EH (cell line): ENCODE measurements at regions not wholly inside any gene's neighbourhood (a gene's known extent, or its start where the extent isn't known, plus 50 kb on each side); places are given as distances from the start of the nearest gene placed in this dataset.

Source experiments
- DNase-seq: peaks from one replicate; pipeline ENCODE4 v3.0.0-alpha.2; 2015; ENCODE audit warnings: low read depth

DNA sequence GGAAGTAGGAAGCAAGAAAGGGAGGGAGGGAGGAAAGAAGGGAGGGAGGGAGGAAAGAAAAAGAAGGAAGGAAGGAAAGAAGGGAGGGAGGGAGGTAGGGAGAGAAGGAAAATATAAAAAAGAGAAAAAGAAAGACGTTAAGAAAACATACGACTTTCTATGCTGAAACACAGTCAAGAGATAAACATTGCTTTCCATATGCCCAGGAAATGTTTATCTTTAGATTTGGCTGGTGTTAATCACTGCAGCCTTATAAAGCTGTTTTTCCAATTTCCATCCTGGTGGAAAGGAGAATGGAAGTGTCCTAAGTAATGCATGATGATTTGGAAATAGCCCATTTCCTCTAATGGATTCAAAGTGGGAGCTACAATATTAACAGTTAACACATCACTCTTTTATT, 524.3 kb downstream of the MTRR start:
- DNase-seq: no peak

DNA sequence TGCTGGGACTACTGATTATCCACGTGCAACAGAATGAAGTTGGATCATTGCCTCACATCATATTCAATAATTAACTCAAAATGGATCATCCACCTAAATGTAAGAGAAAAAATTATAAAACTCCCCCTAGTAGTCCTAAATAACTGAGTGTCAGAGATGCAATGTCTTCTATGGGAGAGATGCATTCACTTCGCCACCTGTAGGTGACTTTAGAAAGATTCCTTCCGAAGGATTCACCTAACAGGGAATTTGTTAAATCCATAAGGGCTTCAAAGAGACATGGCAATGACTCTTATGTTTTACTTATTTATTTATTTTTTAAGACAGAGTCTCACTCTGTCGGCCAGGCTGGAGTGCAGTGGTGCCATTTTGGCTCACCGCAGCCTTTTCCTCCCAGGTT, 526.0 kb downstream of the MTRR start:
- no peak for DNase-seq

DNA sequence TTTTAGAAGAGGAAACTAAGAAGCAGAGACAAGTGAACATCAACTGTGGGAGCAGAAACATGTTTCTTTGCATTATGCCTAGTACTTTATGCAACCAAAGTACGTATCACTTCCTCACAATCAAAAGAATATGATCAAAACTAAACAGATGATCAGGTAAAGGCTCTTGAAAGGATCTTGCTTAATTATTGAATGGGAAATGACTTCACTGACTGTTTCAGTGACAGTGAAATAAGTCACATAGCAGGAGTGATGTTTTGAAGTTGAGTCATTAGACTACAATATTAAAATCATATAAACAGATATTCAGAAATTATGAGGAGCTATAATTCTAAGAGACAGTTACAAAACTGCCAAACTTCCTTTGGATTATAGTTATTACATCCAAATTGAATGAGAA, 527.3 kb downstream of the MTRR start:
- no peak for DNase-seq

DNA sequence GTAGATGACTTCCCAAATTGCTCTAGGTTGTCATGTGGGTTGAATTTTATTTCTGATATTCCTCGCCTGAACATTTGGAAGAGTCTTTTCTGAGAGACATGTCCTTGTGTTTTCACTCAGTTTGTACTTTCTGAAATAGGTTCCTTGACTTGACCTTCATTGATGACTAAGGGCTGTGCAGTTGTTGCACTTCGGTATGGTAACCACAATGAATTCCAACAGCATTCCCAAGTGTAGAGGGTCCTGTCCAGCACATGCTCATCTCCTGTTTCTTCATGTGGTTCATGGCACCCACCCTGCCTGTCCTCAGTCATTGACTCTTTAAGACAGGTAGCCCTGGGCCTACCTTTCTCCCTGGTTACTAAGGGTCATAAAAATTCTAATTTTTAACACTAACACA, 527.8 kb downstream of the MTRR start:
- peak; percentile 1 for DNase-seq

DNA sequence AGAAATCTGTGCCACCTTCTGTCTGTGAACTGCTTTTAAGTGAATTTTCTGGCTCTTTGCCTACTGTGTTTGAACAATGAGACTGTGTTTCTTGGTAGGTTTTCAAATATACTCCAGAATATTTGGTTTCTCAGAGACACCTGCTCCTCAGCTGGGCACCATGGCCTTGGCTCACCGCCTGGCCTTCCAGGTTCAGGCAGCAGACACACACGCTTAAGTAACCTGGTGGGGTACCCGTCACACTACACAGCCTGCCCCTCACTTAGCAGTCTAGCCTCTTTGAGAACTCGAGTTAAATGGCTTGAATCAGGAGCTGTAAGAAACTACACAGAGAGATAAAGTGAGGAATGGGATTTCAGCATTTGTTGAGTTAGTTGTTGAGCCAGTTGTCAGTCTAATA, 530.5 kb downstream of the MTRR start:
- DNase-seq: no peak

DNA sequence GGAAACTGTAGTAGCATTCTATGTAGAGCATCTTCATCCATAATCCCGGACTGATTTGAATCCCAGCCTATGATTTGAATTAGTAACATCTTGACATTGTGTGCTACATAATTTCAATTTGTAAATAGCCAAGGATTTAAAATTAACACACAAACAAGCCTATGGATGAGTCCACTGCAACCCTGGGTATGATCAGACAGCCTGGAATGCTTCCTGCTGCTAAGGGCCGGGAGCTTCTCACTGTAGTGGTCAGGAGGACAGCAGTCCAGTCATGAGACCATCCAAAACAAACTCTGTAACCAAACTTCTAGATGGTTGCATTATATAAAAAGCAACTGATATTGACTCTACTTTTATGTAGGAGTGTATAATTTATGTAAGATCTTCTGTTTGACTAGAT, 539.3 kb downstream of the MTRR start:
- no peak for DNase-seq

DNA sequence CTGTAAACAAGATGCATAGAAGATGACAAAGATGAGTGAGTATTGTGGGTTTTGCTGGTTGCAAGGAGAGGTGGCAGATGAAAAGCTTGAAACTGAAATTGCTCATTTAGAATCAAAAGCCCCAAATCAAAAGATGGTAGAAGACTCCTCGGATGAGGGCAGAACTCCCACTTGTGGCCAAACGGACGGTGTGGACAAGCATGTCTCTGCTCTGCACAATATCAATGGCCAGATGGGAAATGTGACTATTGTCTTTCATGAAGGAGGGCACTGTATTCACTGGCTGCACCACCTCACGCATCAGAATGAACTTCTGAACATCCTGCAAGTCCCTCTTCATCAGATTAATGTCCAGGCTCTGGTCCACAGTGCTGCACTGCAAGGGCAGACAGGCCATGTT, 541.7 kb downstream of the MTRR start:
- DNase-seq: no peak

DNA sequence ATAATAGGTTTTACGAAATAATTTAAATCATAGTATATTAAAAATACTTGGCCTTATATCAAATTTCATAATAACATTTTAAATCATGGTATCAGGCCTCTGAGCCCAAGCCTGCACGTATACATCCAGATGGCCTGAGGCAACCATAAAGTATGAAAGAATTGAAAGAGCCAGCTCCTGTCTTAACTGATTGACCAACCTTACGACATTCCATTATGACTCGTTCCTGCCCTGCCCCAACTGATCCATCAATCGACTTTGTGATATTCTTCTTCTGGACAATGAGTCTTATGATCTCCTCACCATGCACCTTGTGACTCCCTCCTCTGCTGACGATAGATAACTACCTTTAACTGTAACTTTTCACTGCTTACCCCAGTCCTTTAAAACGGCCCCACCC, 545.0 kb downstream of the MTRR start:
- DNase-seq: no peak

DNA sequence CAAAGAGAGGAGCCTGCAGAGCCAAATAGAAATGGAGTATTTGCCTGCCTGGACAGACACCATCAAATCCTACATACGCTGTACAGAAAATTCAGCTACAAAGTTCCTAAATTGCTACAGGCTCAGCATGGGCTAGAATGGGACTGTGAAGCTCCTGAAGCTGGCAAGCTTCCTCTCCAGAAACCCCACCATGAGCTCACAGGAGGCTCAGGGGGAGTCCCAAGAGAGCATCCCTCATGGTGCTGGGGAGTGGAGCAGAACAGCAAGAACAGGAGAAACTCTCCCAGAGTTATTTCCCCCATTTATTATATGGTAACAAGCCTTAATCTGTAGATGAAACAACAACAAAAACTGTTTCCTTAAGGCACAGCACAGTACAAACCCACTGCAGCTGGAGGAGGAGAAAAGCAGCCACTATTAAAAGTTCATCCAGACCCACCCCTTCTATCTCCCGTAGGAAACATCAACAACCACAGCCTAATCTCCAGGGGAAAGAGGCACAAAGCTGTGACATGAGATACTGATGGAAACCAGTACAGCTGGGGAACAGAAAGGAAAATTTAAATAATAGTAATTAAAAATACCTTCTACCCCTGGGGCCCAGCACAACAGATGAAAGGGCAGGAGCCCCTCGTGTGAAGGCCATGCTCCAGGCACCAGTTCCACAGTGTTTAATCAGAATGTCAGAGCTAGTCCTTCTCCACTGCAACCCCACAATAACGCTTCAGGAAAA, 548.5 kb downstream of the MTRR start:
- no peak for DNase-seq

DNA sequence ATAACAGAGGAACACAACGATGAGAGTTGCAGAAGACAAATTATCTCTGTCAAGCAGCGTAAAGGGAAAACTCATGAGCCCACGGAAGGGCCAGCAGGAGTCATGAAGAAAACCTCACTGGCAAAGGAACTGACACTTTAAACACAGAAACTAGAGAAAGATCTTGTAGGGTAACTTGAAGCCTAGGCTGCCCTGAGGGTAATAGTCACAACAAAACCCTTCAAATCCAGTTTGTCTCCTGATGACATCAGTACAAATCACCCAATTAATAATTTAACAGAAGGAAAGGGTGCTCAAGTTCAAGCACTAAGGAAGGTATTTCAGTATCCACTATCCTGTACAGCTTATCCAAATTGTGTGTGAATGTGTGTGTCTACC, 549.1 kb downstream of the MTRR start:
- no peak for DNase-seq

DNA sequence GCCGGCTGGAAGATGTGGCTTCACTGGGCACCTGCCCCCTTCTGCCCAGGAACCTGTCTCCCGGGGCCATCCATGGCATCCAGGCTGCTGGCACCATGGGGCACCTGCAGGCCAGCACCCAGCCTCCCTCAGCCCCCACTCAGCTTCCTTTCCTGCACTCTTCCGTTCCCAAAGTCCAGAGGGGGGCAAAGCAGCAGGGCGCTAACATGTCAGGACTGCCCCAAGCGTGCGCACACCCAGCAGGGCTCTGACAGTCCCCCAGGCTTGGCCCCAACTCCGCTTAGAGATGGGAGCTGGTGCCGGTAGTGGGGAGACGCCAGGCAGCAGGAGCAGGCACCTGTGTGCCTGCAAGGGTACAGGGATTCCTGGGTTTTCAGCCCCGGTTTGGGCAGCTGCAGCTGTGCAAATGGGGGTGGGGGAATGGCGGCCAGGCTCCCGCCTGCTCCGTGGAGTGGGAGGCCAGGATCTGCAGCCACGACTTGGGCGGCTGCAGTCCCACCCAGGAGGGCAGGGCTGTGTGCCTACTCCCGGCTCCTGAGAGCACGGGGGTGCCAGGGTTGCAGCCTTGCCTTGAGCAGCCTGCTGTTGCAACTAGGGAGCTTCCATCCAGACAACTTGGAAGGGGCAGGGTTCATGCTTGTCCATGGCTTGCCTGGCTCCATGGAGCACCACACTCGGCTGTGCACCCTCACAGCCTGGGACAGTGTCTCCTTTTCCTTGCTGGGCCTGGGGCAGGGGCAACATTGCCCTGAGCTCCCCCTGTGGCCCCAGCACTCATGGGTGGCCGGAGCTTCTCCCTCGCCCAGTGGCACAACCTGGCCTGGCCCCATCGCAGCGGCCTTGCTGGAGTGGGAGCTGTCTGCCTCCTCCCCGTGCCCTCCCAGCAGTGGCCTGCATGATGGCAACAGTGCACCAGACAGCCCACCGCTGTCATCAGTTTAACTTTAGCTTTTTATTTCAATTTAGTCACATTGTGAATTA, 561.1 kb downstream of the MTRR start:
- DNase-seq: no peak

DNA sequence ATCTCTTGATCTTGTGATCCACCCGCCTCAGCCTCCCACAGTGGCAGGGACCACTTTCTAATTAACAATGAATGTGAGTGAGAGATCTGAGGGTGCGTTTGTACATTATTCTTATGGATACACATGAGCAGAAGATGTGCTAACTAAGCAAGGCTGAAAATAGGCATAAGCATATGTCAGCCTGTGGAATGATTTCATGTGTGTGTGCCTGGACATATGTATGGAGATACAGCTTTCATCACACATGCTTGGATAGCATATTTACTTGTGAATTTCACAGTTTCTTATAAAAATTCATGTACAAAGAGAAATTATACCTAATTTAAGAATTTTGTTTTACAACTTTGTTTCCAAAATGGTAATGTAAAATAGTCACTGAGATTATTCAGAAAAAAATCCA, 565.6 kb downstream of the MTRR start:
- DNase-seq: no peak

DNA sequence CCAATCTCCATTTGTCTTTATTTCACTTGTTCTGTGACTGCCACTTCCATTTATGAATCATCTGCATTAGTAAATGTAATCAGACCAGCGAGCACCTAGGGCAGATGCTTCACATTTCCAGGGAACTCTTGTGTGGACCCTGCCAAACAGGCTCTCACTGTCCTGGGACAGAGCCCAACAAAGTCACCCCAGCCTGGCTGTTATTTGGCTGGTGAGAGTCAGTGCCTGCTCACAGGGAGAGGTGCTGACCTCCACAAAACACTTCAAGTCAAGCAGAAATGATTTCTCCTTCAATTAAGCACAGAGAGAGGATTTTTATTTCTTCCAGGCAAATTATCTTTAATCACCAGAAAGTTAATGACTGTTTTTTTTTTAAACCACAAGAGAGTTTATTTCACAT, 568.0 kb downstream of the MTRR start:
- DNase-seq: no peak

DNA sequence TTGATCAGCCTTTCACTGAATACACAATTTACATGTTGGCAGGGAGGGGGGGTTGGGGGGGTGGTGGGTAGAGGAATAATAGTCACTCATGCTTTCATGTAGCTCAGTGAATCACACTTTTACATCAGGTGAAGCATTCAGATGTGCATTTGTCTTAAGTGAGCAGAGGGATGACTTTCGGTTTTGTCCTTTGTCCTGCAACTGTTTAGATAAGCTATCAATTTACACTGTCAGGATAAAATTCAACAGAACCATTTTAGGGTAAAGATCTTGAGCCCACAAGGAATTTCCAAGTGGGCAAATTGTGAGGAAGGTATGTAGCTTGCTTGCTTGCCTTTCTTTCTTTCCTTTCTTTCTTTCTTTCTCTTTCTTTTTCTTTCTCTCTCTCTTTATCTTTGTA, 576.2 kb downstream of the MTRR start:
- DNase-seq: no peak

DNA sequence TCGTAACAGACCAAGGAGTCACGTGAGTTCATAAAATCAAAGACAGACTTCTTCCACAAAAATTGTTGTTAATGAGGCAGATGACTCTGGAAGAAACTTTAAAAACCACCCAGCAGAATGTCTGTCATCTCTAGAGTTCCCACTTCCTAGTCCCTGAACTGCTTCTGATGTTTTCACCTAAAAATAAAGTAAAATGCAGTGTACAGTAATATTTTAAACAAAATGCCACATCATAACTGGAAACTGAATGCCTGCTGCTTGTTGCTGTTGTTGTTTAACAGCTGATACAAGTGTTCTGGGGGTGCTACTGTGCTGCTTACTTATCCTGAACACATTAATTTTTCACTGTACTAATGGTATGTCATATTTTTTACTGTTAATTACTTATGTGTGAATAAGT, 577.2 kb downstream of the MTRR start:
- no peak for DNase-seq

DNA sequence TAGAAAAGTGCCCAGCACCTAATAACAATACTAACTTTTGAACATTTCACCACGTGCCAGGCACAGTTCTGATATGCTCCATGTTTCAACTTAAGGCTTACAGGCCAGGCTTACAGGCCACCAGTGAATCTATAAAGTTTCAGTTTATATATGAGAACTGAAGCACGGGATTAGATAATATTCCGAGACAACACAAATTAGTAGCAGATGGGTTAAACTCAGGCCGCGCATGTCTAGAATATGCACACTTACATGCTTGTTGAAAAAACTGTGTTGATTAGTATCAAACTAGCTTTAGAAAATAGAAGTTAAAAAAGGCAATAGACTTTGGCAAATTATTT, 587.9 kb downstream of the MTRR start:
- DNase-seq: peak; percentile 64

DNA sequence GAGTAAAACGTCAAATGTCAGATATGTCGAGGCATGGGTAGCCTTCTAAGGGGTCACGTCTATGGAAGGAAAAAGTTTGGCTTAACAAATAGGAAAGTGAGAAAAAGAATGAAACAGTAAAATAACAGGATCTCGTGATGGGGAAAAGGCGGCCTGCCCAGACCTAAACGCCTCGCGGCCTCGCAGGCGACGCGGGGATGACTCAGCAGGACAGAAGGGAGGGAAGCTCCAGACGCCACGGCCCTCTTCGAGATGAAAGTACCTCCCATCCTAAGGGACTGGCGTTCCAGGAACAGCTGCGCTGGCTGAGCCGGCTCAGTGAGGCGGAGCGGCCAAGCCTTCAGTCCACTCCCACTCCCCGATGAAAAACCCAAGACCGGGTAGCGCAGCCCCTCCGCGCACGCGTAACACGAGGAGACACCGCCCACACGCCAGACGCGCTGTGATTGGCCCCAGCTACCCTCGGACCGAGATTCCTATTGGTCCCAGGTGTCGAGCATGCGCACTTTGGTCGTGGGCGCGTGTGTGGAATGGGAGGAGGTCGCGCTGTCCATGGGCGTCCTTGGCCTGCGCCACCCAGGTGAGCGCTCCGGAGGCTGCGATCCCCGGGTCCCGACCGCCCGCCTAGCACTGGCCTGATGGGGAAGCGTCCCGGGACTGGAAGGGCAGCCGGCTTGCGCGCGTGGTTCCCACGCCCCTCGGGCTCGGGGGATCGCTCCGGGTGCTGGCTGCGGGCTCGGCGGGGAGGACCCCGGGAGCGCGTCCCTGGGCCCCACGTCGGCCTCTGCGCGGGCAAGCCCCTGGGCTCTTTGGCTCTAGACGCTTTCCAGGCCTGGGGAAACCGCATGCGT, 588.5 kb downstream of the MTRR start:
- DNase-seq: peak; percentile 100

DNA sequence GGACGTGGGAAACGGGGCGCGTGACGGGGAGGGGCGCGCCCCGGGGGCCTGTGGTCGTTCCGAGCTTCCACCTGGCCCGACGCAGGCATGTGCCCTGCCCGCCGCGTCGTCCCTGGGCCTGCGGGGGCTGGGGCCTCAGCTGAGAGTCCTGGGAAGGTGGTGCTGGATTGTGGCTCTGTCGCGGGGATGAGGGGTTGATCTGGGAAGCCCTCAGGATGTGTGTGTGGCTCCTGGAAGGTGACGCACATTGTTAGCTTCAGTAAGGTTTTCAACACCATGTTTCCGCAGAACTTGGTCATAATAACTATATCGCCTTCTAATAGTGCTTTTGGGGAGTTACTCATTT, 589.1 kb downstream of the MTRR start:
- peak; percentile 46 for DNase-seq

DNA sequence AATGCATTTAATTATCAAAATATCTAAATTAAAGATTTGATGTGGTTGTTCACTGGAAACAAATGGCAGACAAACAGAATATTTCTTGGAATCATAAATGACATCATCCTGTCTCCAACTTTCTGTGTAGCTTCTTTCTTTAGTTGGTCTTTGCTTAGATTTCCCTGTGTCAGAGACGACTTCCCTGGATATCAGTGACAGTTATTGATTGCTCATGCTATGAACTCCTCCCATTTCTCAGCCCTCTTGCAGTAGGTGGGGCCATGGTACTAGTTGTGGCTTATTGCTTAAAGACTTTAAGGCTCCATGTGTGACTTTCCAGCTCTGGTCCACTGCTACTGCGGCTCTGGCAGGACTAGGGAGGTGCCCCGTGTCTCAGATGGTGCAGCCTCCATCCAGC, 592.6 kb downstream of the MTRR start:
- DNase-seq: no peak

DNA sequence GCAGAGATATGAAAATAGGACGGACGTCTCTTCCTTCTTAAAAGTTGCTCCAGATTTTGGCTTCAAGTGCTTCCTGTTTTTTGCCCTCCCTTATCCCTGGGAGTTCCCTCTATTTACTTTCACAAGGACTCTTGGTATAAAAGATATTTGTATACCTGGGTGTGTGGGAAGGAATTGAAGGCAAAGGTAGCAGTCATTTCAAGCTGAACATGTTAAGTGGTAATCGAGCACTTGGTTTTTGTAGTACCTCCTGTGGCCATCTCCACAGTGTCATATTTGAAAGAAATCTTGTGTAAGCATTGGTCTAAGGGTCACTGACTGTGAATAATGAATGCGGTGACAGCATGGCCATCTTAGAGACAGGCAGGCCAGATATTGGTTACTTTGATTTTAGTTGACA, 593.6 kb downstream of the MTRR start:
- no peak for DNase-seq

DNA sequence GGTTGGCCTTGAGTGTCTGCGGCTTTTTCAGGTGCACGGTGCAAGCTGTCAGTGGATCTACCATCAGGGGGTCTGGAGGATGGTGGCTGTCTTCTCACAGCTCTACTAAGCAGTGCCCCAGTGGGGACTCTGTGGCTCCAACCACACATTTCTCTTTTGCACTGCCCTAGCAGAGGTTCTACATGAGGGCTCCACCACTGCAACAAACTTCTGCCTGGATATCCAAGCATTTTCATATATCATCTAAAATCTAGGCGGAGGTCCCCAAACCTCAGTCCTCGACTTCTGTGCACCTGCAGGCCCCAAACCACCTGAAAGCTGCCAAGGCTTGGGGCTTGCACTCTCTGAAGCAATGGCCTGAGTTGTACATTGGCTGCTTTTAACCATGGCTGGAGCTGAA, 601.5 kb downstream of the MTRR start:
- no peak for DNase-seq

DNA sequence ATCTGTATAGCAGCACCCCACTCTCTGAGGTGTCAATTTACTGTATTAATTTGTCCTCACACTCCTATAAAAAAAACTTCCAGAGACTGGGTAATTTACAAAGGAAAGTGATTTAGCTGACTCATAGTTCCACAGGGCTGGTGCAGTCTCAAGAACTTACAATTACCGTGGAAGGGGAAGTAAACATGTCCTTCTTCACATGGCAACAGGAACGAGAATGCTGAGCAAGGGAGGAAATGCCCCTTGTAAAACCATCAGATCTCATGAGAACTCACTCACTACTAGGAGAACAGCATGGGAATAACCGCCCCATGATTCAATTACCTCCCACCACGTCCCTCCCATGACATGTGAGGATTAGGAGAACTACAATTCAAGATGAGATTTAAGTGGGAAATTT, 602.6 kb downstream of the MTRR start:
- DNase-seq: peak; percentile 28

DNA sequence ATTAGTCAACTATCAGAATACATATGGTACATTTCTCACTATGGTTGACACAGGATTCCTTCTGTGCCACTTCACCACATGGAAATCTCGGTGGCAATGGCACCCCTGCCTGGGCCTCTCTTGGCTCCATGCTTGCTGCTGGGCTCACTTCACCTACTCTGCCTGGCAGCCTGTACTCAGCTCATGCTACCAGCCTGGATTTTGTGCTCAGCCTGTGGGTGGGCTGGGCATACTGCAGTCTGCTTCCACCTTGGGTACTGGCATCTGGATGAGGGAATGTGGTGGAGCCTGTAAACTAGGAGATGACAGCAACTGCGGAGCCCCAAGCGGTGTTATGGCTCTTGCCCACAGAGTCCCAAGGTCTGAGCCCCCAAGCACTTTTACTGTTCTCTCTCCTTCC, 604.1 kb downstream of the MTRR start:
- no peak for DNase-seq
